Stimulated activated memory B cell treated with anti-CD40 and anti-IgM and Interleukin-4, amounts not matched to agents 10 μg/mL and 1 μg/mL and 100 μg/mL, for 72 hours (primary cell): ENCODE measurements at regions not wholly inside any gene's neighbourhood (a gene's known extent, or its start where the extent isn't known, plus 50 kb on each side); places are given as distances from the start of the nearest gene placed in this dataset.
"Not testable (repeated sequence)": the region's sequence is repeated elsewhere in the genome, so short reads cannot be mapped to it uniquely, and the experiment has no call there.

Experiments used
- ATAC-seq: fragments of 150-1000 bp; cut with Tn5 transposase; 2 replicates; pipeline ENCODE4 v1.10.0; 2021
- H3K27ac Mint-ChIP-seq: one replicate; pipeline ENCODE4 v1.8.0; 2022; ENCODE audit warnings: mild to moderate bottlenecking, mixed read lengths
- H3K27me3 Mint-ChIP-seq: one replicate; pipeline ENCODE4 v1.8.0; 2022; ENCODE audit warnings: mixed read lengths
- H3K36me3 Mint-ChIP-seq: one replicate; pipeline ENCODE4 v1.8.0; 2022; ENCODE audit warnings: mixed read lengths
- H3K4me1 Mint-ChIP-seq: one replicate; pipeline ENCODE4 v1.8.0; 2022; ENCODE audit warnings: mixed read lengths
- H3K4me3 Mint-ChIP-seq: one replicate; pipeline ENCODE4 v1.8.0; 2022; ENCODE audit warnings: mild to moderate bottlenecking, moderate library complexity, mixed read lengths
- H3K9me3 Mint-ChIP-seq: one replicate; pipeline ENCODE4 v1.8.0; 2022; ENCODE audit warnings: mixed read lengths

GRCh38 chr16:52707676-52708337, 160.9 kb upstream of the TOX3 start:
- Mint-ChIP-seq H3K9me3 (peaks cover 5% of the 10 kb centered on the region), H3K27me3 (no peaks in the 10 kb centered on the region), H3K4me3 (no peak overlapping the region), H3K36me3 (no peaks in the 10 kb centered on the region), H3K4me1 (no peaks in the 10 kb centered on the region), H3K27ac (no peak overlapping the region)
- no peak for ATAC-seq

- H3K4me3 Mint-ChIP-seq: no peak overlapping the region
- no peaks in the 10 kb centered on the region for H3K27me3 Mint-ChIP-seq
- H3K27ac Mint-ChIP-seq: no peak overlapping the region
- ATAC-seq: no peak
- H3K4me1 Mint-ChIP-seq: no peaks in the 10 kb centered on the region
- H3K36me3 Mint-ChIP-seq: no peaks in the 10 kb centered on the region
- peaks cover 5% of the 10 kb centered on the region for H3K9me3 Mint-ChIP-seq
Measured at GRCh38 chr16:52705122-52705521, 158.2 kb upstream of the TOX3 start.

- Mint-ChIP-seq H3K27me3 (no peaks in the 10 kb centered on the region), H3K9me3 (peaks cover 10% of the 10 kb centered on the region), H3K4me1 (no peaks in the 10 kb centered on the region), H3K4me3 (no peak overlapping the region), H3K36me3 (no peaks in the 10 kb centered on the region), H3K27ac (no peak overlapping the region)
- no peak for ATAC-seq
Measured at GRCh38 chr16:52697971-52698370, 151.0 kb upstream of the TOX3 start.

- H3K9me3 Mint-ChIP-seq: peaks cover 10% of the 10 kb centered on the region
- no peaks in the 10 kb centered on the region for H3K4me1 Mint-ChIP-seq
- H3K4me3 Mint-ChIP-seq: no peak overlapping the region
- no peak for ATAC-seq
- H3K27me3 Mint-ChIP-seq: no peaks in the 10 kb centered on the region
- H3K36me3 Mint-ChIP-seq: no peaks in the 10 kb centered on the region
- no peak overlapping the region for H3K27ac Mint-ChIP-seq
Measured at GRCh38 chr16:52696126-52696525, 149.2 kb upstream of the TOX3 start.

GRCh38 chr16:52690468-52690867, 143.5 kb upstream of the TOX3 start:
- Mint-ChIP-seq H3K4me3 (no peak overlapping the region), H3K4me1 (no peaks in the 10 kb centered on the region), H3K36me3 (no peaks in the 10 kb centered on the region), H3K27me3 (no peaks in the 10 kb centered on the region), H3K27ac (no peak overlapping the region), H3K9me3 (peaks cover 16% of the 10 kb centered on the region)
- no peak for ATAC-seq

GRCh38 chr16:52680993-52681392, 134.1 kb upstream of the TOX3 start:
- no peak for ATAC-seq
- Mint-ChIP-seq H3K27ac (no peak overlapping the region), H3K27me3 (no peaks in the 10 kb centered on the region), H3K9me3 (peaks cover 6% of the 10 kb centered on the region), H3K4me3 (no peak overlapping the region), H3K4me1 (no peaks in the 10 kb centered on the region), H3K36me3 (no peaks in the 10 kb centered on the region)

- H3K27me3 Mint-ChIP-seq: no peaks in the 10 kb centered on the region
- no peaks in the 10 kb centered on the region for H3K36me3 Mint-ChIP-seq
- no peak for ATAC-seq
- no peaks in the 10 kb centered on the region for H3K4me1 Mint-ChIP-seq
- H3K4me3 Mint-ChIP-seq: no peak overlapping the region
- H3K27ac Mint-ChIP-seq: no peak overlapping the region
- peaks cover 6% of the 10 kb centered on the region for H3K9me3 Mint-ChIP-seq
Measured at GRCh38 chr16:52677501-52677900, 130.6 kb upstream of the TOX3 start.

GRCh38 chr16:52676959-52677358, 130.0 kb upstream of the TOX3 start:
- Mint-ChIP-seq H3K27me3 (no peaks in the 10 kb centered on the region), H3K9me3 (peaks cover 6% of the 10 kb centered on the region), H3K4me3 (no peak overlapping the region), H3K27ac (no peak overlapping the region), H3K36me3 (no peaks in the 10 kb centered on the region), H3K4me1 (no peaks in the 10 kb centered on the region)
- ATAC-seq: no peak

- Mint-ChIP-seq H3K9me3 (peaks cover 6% of the 10 kb centered on the region), H3K4me3 (no peak overlapping the region), H3K36me3 (no peaks in the 10 kb centered on the region), H3K27me3 (no peaks in the 10 kb centered on the region), H3K27ac (no peak overlapping the region), H3K4me1 (no peaks in the 10 kb centered on the region)
- ATAC-seq: no peak
Measured at GRCh38 chr16:52671590-52671989, 124.6 kb upstream of the TOX3 start.

GRCh38 chr16:52657924-52658323, 111.0 kb upstream of the TOX3 start:
- Mint-ChIP-seq H3K4me3 (no peak overlapping the region), H3K4me1 (no peaks in the 10 kb centered on the region), H3K36me3 (no peaks in the 10 kb centered on the region), H3K9me3 (peaks cover 18% of the 10 kb centered on the region), H3K27ac (no peak overlapping the region), H3K27me3 (peaks cover 8% of the 10 kb centered on the region)
- ATAC-seq: no peak

GRCh38 chr16:52655916-52656315, 109.0 kb upstream of the TOX3 start:
- not testable (repeated sequence) for ATAC-seq, H3K27me3 Mint-ChIP-seq

GRCh38 chr16:52655156-52655555, 108.2 kb upstream of the TOX3 start:
- peaks cover 11% of the 10 kb centered on the region for H3K9me3 Mint-ChIP-seq
- not testable (repeated sequence) for H3K4me3 Mint-ChIP-seq, H3K36me3 Mint-ChIP-seq, ATAC-seq, H3K27me3 Mint-ChIP-seq, H3K27ac Mint-ChIP-seq, H3K4me1 Mint-ChIP-seq

More at GRCh38 chr16:52655916-52656315, 109.0 kb upstream of the TOX3 start:
- not testable (repeated sequence) for H3K4me3 Mint-ChIP-seq, H3K4me1 Mint-ChIP-seq, H3K27ac Mint-ChIP-seq, H3K36me3 Mint-ChIP-seq
- peaks cover 15% of the 10 kb centered on the region for H3K9me3 Mint-ChIP-seq

GRCh38 chr16:52652033-52652432, 105.1 kb upstream of the TOX3 start:
- H3K4me3 Mint-ChIP-seq: no peak overlapping the region
- ATAC-seq: no peak
- no peak overlapping the region for H3K27ac Mint-ChIP-seq
- no peaks in the 10 kb centered on the region for H3K4me1 Mint-ChIP-seq
- H3K9me3 Mint-ChIP-seq: peaks cover 2% of the 10 kb centered on the region
- H3K27me3 Mint-ChIP-seq: peaks cover 8% of the 10 kb centered on the region
- H3K36me3 Mint-ChIP-seq: no peaks in the 10 kb centered on the region

GRCh38 chr16:52650789-52651188, 103.8 kb upstream of the TOX3 start:
- Mint-ChIP-seq H3K4me3 (no peak overlapping the region), H3K27me3 (peaks cover 8% of the 10 kb centered on the region), H3K36me3 (no peaks in the 10 kb centered on the region), H3K4me1 (no peaks in the 10 kb centered on the region), H3K27ac (no peak overlapping the region), H3K9me3 (peaks cover 2% of the 10 kb centered on the region)
- ATAC-seq: no peak

GRCh38 chr16:52650318-52650717, 103.4 kb upstream of the TOX3 start:
- H3K9me3 Mint-ChIP-seq: peaks cover 2% of the 10 kb centered on the region
- peaks cover 5% of the 10 kb centered on the region for H3K27me3 Mint-ChIP-seq
- ATAC-seq: no peak
- no peak overlapping the region for H3K27ac Mint-ChIP-seq
- no peaks in the 10 kb centered on the region for H3K36me3 Mint-ChIP-seq
- H3K4me3 Mint-ChIP-seq: no peak overlapping the region
- no peaks in the 10 kb centered on the region for H3K4me1 Mint-ChIP-seq

GRCh38 chr16:52649870-52650269, 102.9 kb upstream of the TOX3 start:
- peaks cover under 1% of the 10 kb centered on the region for H3K27me3 Mint-ChIP-seq
- no peak for ATAC-seq
- H3K27ac Mint-ChIP-seq: no peak overlapping the region
- H3K36me3 Mint-ChIP-seq: no peaks in the 10 kb centered on the region
- H3K4me3 Mint-ChIP-seq: no peak overlapping the region
- peaks cover 2% of the 10 kb centered on the region for H3K9me3 Mint-ChIP-seq
- no peaks in the 10 kb centered on the region for H3K4me1 Mint-ChIP-seq

GRCh38 chr16:52647588-52647987, 100.6 kb upstream of the TOX3 start:
- no peaks in the 10 kb centered on the region for H3K9me3 Mint-ChIP-seq
- H3K4me3 Mint-ChIP-seq: no peak overlapping the region
- no peak overlapping the region for H3K27ac Mint-ChIP-seq
- no peaks in the 10 kb centered on the region for H3K4me1 Mint-ChIP-seq
- H3K27me3 Mint-ChIP-seq: no peaks in the 10 kb centered on the region
- ATAC-seq: no peak
- H3K36me3 Mint-ChIP-seq: no peaks in the 10 kb centered on the region
